WTC11 (cell line): ENCODE measurements at regions not wholly inside any gene's neighbourhood (a gene's known extent, or its start where the extent isn't known, plus 50 kb on each side); places are given as distances from the start of the nearest gene placed in this dataset.

Experiments used
- ATAC-seq: fragments of 200-7000 bp; cut with Tn5 transposase; 2 replicates; pipeline ENCODE4 v1.10.0; 2021; ENCODE audit warnings: mild to moderate bottlenecking, moderate library complexity
- CTCF ChIA-PET: fragments of 300-600 bp; sonication (Branson Sonifier 250); formaldehyde crosslinking; loops from one replicate; lab custom pipeline; 2021; ENCODE audit warnings: antibody characterized with exemption; lab: Charles Lee
- POLR2A ChIA-PET: fragments of 350-600 bp; sonication (Branson Sonifier 250); formaldehyde crosslinking; loops from one replicate; lab custom pipeline; 2021; ENCODE audit warnings: antibody characterized with exemption; lab: Charles Lee
- DNase-seq: peaks from one replicate; pipeline ENCODE4 v3.0.0; 2021; ENCODE audit warnings: low spot score
- H3K27ac Mint-ChIP-seq: 2 replicates; pipeline ENCODE4 v1.8.0; 2021; ENCODE audit warnings: mixed read lengths
- H3K27me3 Mint-ChIP-seq: 2 replicates; pipeline ENCODE4 v1.8.0; 2021; ENCODE audit warnings: low read depth, mild to moderate bottlenecking, moderate library complexity, mixed read lengths
- H3K36me3 Mint-ChIP-seq: 2 replicates; pipeline ENCODE4 v1.8.0; 2021; ENCODE audit warnings: mixed read lengths
- H3K4me1 Mint-ChIP-seq: 2 replicates; pipeline ENCODE4 v1.8.0; 2022; ENCODE audit warnings: mixed read lengths
- H3K4me3 Mint-ChIP-seq: 2 replicates; pipeline ENCODE4 v1.8.0; 2021; ENCODE audit warnings: mild to moderate bottlenecking, moderate library complexity, mixed read lengths
- H3K9me3 Mint-ChIP-seq: 2 replicates; pipeline ENCODE4 v1.8.0; 2021; ENCODE audit warnings: mixed read lengths
- AR ChIP-seq: fragments of 250-450 bp; sonication (Bioruptor Pico); IDR thresholded peaks from 2 replicates; pipeline ENCODE4 v1.9.0; 2021; ENCODE audit warnings: mild to moderate bottlenecking
- ATF1 ChIP-seq: sonication (generic); formaldehyde crosslinking; IDR thresholded peaks from 2 replicates; pipeline ENCODE4 v1.8.1; 2023; ENCODE audit warnings: mild to moderate bottlenecking, moderate library complexity, missing genetic modification reagents
- ATF3 ChIP-seq: sonication (generic); formaldehyde crosslinking; conservative IDR thresholded peaks from 2 replicates; pipeline ENCODE4 v1.8.1; 2022; ENCODE audit warnings: mild to moderate bottlenecking, missing genetic modification reagents
- CBFB ChIP-seq: sonication (generic); formaldehyde crosslinking; IDR thresholded peaks from 2 replicates; pipeline ENCODE4 v1.8.1; 2022; ENCODE audit warnings: mild to moderate bottlenecking, low read depth, missing genetic modification reagents
- CDX4 ChIP-seq: fragments of 250-450 bp; sonication (Bioruptor Pico); IDR thresholded peaks from 2 replicates; pipeline ENCODE4 v1.9.0; 2021; ENCODE audit warnings: moderate library complexity, mild to moderate bottlenecking, inconsistent platforms, borderline replicate concordance
- CTCF ChIP-seq: fragments of 200-600 bp; IDR thresholded peaks from 2 replicates; pipeline ENCODE4 v1.8.0; 2022; ENCODE audit warnings: antibody characterized with exemption
- ELF4 ChIP-seq: sonication (generic); formaldehyde crosslinking; IDR thresholded peaks from 2 replicates; pipeline ENCODE4 v1.8.1; 2022; ENCODE audit warnings: low read depth, mild to moderate bottlenecking, moderate library complexity, missing genetic modification reagents
- EMX1 ChIP-seq: fragments of 250-450 bp; sonication (Bioruptor Pico); IDR thresholded peaks from 2 replicates; pipeline ENCODE4 v1.8.0; 2021; ENCODE audit warnings: mild to moderate bottlenecking
- FOXJ3 ChIP-seq: sonication (generic); formaldehyde crosslinking; IDR thresholded peaks from 2 replicates; pipeline ENCODE4 v1.9.0; 2021; ENCODE audit warnings: missing genetic modification reagents, mild to moderate bottlenecking, borderline replicate concordance
- GRHL2 ChIP-seq: fragments of 250-450 bp; sonication (Bioruptor Pico); IDR thresholded peaks from 2 replicates; pipeline ENCODE4 v1.8.0; 2022; ENCODE audit warnings: mild to moderate bottlenecking, moderate library complexity; ENCODE audit not compliant: insufficient replicate concordance, severe bottlenecking
- JAZF1 ChIP-seq: fragments of 250-450 bp; sonication (Bioruptor Pico); IDR thresholded peaks from 2 replicates; pipeline ENCODE4 v1.9.0; 2021; ENCODE audit warnings: moderate library complexity, mild to moderate bottlenecking, inconsistent platforms
- RELA ChIP-seq: sonication (generic); formaldehyde crosslinking; IDR thresholded peaks from 2 replicates; pipeline ENCODE4 v1.8.1; 2022; ENCODE audit warnings: missing genetic modification reagents, mild to moderate bottlenecking, borderline replicate concordance
- SMAD3 ChIP-seq: sonication (generic); formaldehyde crosslinking; IDR thresholded peaks from 2 replicates; pipeline ENCODE4 v1.8.0; 2022; ENCODE audit warnings: missing genetic modification reagents, mild to moderate bottlenecking, borderline replicate concordance
- SOX15 ChIP-seq: fragments of 250-450 bp; sonication (Bioruptor Pico); IDR thresholded peaks from 2 replicates; pipeline ENCODE4 v1.9.0; 2021; ENCODE audit warnings: mild to moderate bottlenecking
- TEAD4 ChIP-seq: sonication (generic); formaldehyde crosslinking; IDR thresholded peaks from 2 replicates; pipeline ENCODE4 v1.8.0; 2022; ENCODE audit warnings: mild to moderate bottlenecking, missing genetic modification reagents
- USF1 ChIP-seq: sonication (generic); formaldehyde crosslinking; IDR thresholded peaks from 2 replicates; pipeline ENCODE4 v1.8.0; 2022; ENCODE audit warnings: mild to moderate bottlenecking, missing genetic modification reagents
- ZNF121 ChIP-seq: sonication (generic); formaldehyde crosslinking; IDR thresholded peaks from 2 replicates; pipeline ENCODE4 v1.8.0; 2023; ENCODE audit warnings: missing genetic modification reagents
- ZNF232 ChIP-seq: sonication (generic); formaldehyde crosslinking; IDR thresholded peaks from 2 replicates; pipeline ENCODE4 v1.8.0; 2022; ENCODE audit warnings: mild to moderate bottlenecking, missing genetic modification reagents
- ZNF317 ChIP-seq: sonication (generic); formaldehyde crosslinking; IDR thresholded peaks from 2 replicates; pipeline ENCODE4 v1.8.1; 2023; ENCODE audit warnings: low read depth, mild to moderate bottlenecking, moderate library complexity, missing genetic modification reagents, borderline replicate concordance
- ZNF396 ChIP-seq: fragments of 250-450 bp; sonication (Bioruptor Pico); IDR thresholded peaks from 2 replicates; pipeline ENCODE4 v1.8.0; 2021; ENCODE audit warnings: mild to moderate bottlenecking, moderate library complexity, borderline replicate concordance
- ZNF423 ChIP-seq: fragments of 250-450 bp; sonication (Bioruptor Pico); IDR thresholded peaks from 2 replicates; pipeline ENCODE4 v2.1.2; 2022; ENCODE audit warnings: mild to moderate bottlenecking, moderate library complexity
- ZNF671 ChIP-seq: fragments of 250-450 bp; sonication (Bioruptor Pico); IDR thresholded peaks from 2 replicates; pipeline ENCODE4 v1.8.0; 2021; ENCODE audit warnings: mild to moderate bottlenecking

- TF ChIP-seq CTCF, result no peak
- TF ChIP-seq RELA (CRISPR knock-in tag), result no peak
- no peak for TF ChIP-seq AR
- no peak for TF ChIP-seq ZNF671 (CRISPR knock-in tag)
- no peak for TF ChIP-seq SMAD3 (CRISPR knock-in tag)
- TF ChIP-seq ELF4 (CRISPR knock-in tag), result no peak
- TF ChIP-seq ATF3, result no peak
- no peak for TF ChIP-seq JAZF1 (CRISPR knock-in tag)
- TF ChIP-seq FOXJ3, result no peak
- no peak for TF ChIP-seq ZNF232
- TF ChIP-seq ZNF396 (CRISPR knock-in tag), result no peak
These were observed 270.5 kb downstream of the MYCN start (continued) for GRCh38 chr2:16210841-16211240.

- Mint-ChIP-seq H3K4me1 (peaks cover 14% of the 10 kb centered on the region), H3K27ac (no peak overlapping the region), H3K36me3 (peaks cover 4% of the 10 kb centered on the region), H3K4me3 (no peak overlapping the region), H3K9me3 (peaks cover 25% of the 10 kb centered on the region), H3K27me3 (peaks cover 2% of the 10 kb centered on the region)
- DNase-seq (no peak), ATAC-seq (no peak)
- CTCF ChIA-PET, result interaction anchor here (1.4 kb wide), 1 partner anchor 9 kb away, joined by 4 read pairs; no protein-coding TSS in a partner anchor
- POLR2A ChIA-PET, result no interaction called here
- TF ChIP-seq SMAD3 (CRISPR knock-in tag), result no peak
- no peak for TF ChIP-seq CDX4 (CRISPR knock-in tag)
- TF ChIP-seq CBFB (CRISPR knock-in tag), result no peak
- no peak for TF ChIP-seq SOX15
- no peak for TF ChIP-seq GRHL2 (CRISPR knock-in tag)
- no peak for TF ChIP-seq ZNF317 (CRISPR knock-in tag)
- no peak for TF ChIP-seq USF1
- no peak for TF ChIP-seq ZNF121
- no peak for TF ChIP-seq ELF4 (CRISPR knock-in tag)
- TF ChIP-seq EMX1, result no peak
- no peak for TF ChIP-seq TEAD4
- TF ChIP-seq ZNF423, result no peak
- TF ChIP-seq ATF1 (CRISPR knock-in tag), result no peak
These were observed 269.4 kb downstream of the MYCN start for GRCh38 chr2:16209799-16210198.
